A549 (cell line): ENCODE measurements at regions not wholly inside any gene's neighbourhood (a gene's known extent, or its start where the extent isn't known, plus 50 kb on each side); places are given as distances from the start of the nearest gene placed in this dataset.

Source experiments
- ATAC-seq, 2 experiments: fragments of 200-7000 bp in 1 of 2; fragments of >200 bp in 1 of 2; cut with Nextera tagmentation in 1 of 2; cut with Tn5 transposase in 1 of 2; 3 replicates each; pipeline versions ENCODE4 v1.8.0 to v1.9.1; 2018 to 2020; ENCODE audit warnings: mild to moderate bottlenecking in 1 of 2, moderate library complexity in 1 of 2
- CTCF ChIA-PET: fragments of 300-600 bp; sonication (Branson Sonifier 250); formaldehyde crosslinking; extraction: SDS; loops from one replicate; lab custom pipeline; 2021; ENCODE audit warnings: antibody characterized with exemption, inconsistent platforms; lab: Yijun Ruan, JAX
- POLR2A ChIA-PET: fragments of 350-600 bp; formaldehyde crosslinking; extraction: SDS; loops from one replicate; lab custom pipeline; 2021; ENCODE audit warnings: antibody characterized with exemption, inconsistent platforms; lab: Yijun Ruan, JAX
- DNase-seq, 2 experiments: peaks; one replicate each; pipeline versions ENCODE4 v3.0.0 to v3.0.0-alpha.2; 2011 to 2016; ENCODE audit warnings: low read depth in 1 of 2, low spot score in 1 of 2
- FAIRE-seq: peaks from 2 replicates; lab custom pipeline; 2011; peaks lifted over from hg19 to GRCh38; lab: Jason Lieb, UNC
- H3K27ac ChIP-seq, 2 experiments: fragments of >200 bp; sonication (Bioruptor Twin); formaldehyde crosslinking; 3 replicates each; pipeline ENCODE4 v1.5.1; 2016 to 2017
- H3K4me1 ChIP-seq: fragments of >200 bp; sonication (Bioruptor Twin); formaldehyde crosslinking; 3 replicates; pipeline ENCODE4 v1.6.1; 2016
- H3K4me2 ChIP-seq: fragments of >200 bp; sonication (Bioruptor Twin); formaldehyde crosslinking; 3 replicates; pipeline ENCODE4 v1.6.1; 2016
- H3K4me3 ChIP-seq: fragments of >200 bp; sonication (Bioruptor Twin); formaldehyde crosslinking; 3 replicates; pipeline ENCODE4 v1.5.1; 2016
- H3K9me3 ChIP-seq: fragments of >200 bp; sonication (Bioruptor Twin); formaldehyde crosslinking; 3 replicates; pipeline ENCODE4 v1.6.1; 2016
- BHLHE40 ChIP-seq: IDR thresholded peaks from 2 replicates; pipeline ENCODE4 v1.6.1; 2012; ENCODE audit warnings: low read depth, low read length, inconsistent platforms
- CHD2 ChIP-seq: fragments of 150-350 bp; IDR thresholded peaks from 2 replicates; pipeline ENCODE4 v1.6.1; 2014; ENCODE audit warnings: low read length; ENCODE audit not compliant: partially characterized antibody
- EHMT2 ChIP-seq: fragments of 200-600 bp; sonication (generic); IDR thresholded peaks from 2 replicates; pipeline ENCODE4 v1.6.1; 2016; ENCODE audit warnings: antibody characterized with exemption, low read depth, mild to moderate bottlenecking, moderate library complexity
- EP300 ChIP-seq, 2 experiments: fragments of >200 bp; sonication (Bioruptor Twin); formaldehyde crosslinking; IDR thresholded peaks; 2 replicates in 1 of 2; 3 replicates in 1 of 2; pipeline ENCODE4 v1.6.1; 2016 to 2017
- FOSB ChIP-seq: fragments of 250-450 bp; sonication (Bioruptor Pico); IDR thresholded peaks from 2 replicates; pipeline ENCODE4 v1.5.0; 2020; ENCODE audit warnings: mild to moderate bottlenecking, moderate library complexity
- FOXS1 ChIP-seq: fragments of 250-450 bp; sonication (Bioruptor Pico); IDR thresholded peaks from 2 replicates; pipeline ENCODE4 v1.5.0; 2020; ENCODE audit warnings: mild to moderate bottlenecking, moderate library complexity
- HDAC2 ChIP-seq: fragments of 200-600 bp; sonication (generic); IDR thresholded peaks from 2 replicates; pipeline ENCODE4 v1.6.1; 2016
- HEYL ChIP-seq: fragments of 250-450 bp; sonication (Bioruptor Pico); IDR thresholded peaks from 2 replicates; pipeline ENCODE4 v1.8.0; 2021; ENCODE audit warnings: mild to moderate bottlenecking, moderate library complexity
- HOXB5 ChIP-seq: fragments of 250-450 bp; sonication (Bioruptor Pico); IDR thresholded peaks from 2 replicates; pipeline ENCODE4 v1.5.0; 2020; ENCODE audit warnings: mild to moderate bottlenecking, moderate library complexity
- JUNB ChIP-seq: fragments of >200 bp; sonication (Bioruptor Twin); formaldehyde crosslinking; IDR thresholded peaks from 2 replicates; pipeline ENCODE4 v1.6.1; 2016
- KDM1A ChIP-seq: fragments of 200-600 bp; sonication (generic); IDR thresholded peaks from 2 replicates; pipeline ENCODE4 v1.6.1; 2016; ENCODE audit warnings: low read depth, mild to moderate bottlenecking
- KDM5A ChIP-seq: fragments of 200-600 bp; sonication (generic); IDR thresholded peaks from 2 replicates; pipeline ENCODE4 v1.6.1; 2016; ENCODE audit warnings: antibody characterized with exemption, mild to moderate bottlenecking
- RAD21 ChIP-seq, 2 experiments: fragments of >200 bp in 1 of 2; sonication (Bioruptor Twin) in 1 of 2; formaldehyde crosslinking in 1 of 2; IDR thresholded peaks in 1 of 2; conservative IDR thresholded peaks in 1 of 2; 2 replicates in 1 of 2; 3 replicates in 1 of 2; pipeline ENCODE4 v1.6.1; 2012 to 2018; ENCODE audit warnings: inconsistent platforms in 1 of 2
- RARB ChIP-seq: fragments of 250-450 bp; sonication (Bioruptor Pico); IDR thresholded peaks from 2 replicates; pipeline ENCODE4 v1.8.0; 2021; ENCODE audit warnings: mild to moderate bottlenecking, moderate library complexity
- RCOR1 ChIP-seq: fragments of 150-350 bp; IDR thresholded peaks from 2 replicates; pipeline ENCODE4 v1.6.1; 2014; ENCODE audit warnings: antibody characterized with exemption, low read length, low read depth
- RNF2 ChIP-seq: fragments of 200-600 bp; sonication (generic); IDR thresholded peaks from 2 replicates; pipeline ENCODE4 v1.6.1; 2016; ENCODE audit warnings: low read depth, mild to moderate bottlenecking, antibody characterized with exemption, moderate library complexity, borderline replicate concordance
- SMC3 ChIP-seq: fragments of >200 bp; sonication (Bioruptor Twin); formaldehyde crosslinking; IDR thresholded peaks from 3 replicates; pipeline ENCODE4 v1.6.1; 2018; ENCODE audit warnings: inconsistent platforms
- TP53 ChIP-seq: fragments of 250-450 bp; sonication (Bioruptor Pico); IDR thresholded peaks from 2 replicates; pipeline ENCODE4 v1.5.0; 2021; ENCODE audit warnings: mild to moderate bottlenecking, moderate library complexity
- ZNF302 ChIP-seq: fragments of 250-450 bp; sonication (Bioruptor Pico); IDR thresholded peaks from 2 replicates; pipeline ENCODE4 v1.9.0; 2021; ENCODE audit warnings: inconsistent platforms, mild to moderate bottlenecking, moderate library complexity
- ZSCAN20 ChIP-seq: fragments of 250-450 bp; sonication (Bioruptor Pico); IDR thresholded peaks from 2 replicates; pipeline ENCODE4 v1.8.0; 2022; ENCODE audit warnings: mild to moderate bottlenecking, moderate library complexity
- WGBS: methylation state at CpG from one replicate; pipeline ENCODE4 v1.1.6; 2017; ENCODE audit errors: missing lambda C conversion rate; 5-methylcytosine and 5-hydroxymethylcytosine counted together
- TF ChIP-seq, protein P1 (sequence below): fragments of 450-650 bp; IDR thresholded peaks from 2 replicates; pipeline ENCODE4 v1.6.1; 2014; ENCODE audit warnings: antibody characterized with exemption
- TF ChIP-seq, protein P2 (sequence below): fragments of >200 bp; sonication (Bioruptor Twin); formaldehyde crosslinking; IDR thresholded peaks from 2 replicates; pipeline ENCODE4 v1.6.1; 2016
- TF ChIP-seq, protein P3 (sequence below): IDR thresholded peaks from 2 replicates; pipeline ENCODE4 v1.6.1; 2012
- TF ChIP-seq, protein P4 (sequence below): fragments of 250-450 bp; sonication (Bioruptor Pico); IDR thresholded peaks from 2 replicates; pipeline ENCODE4 v1.5.0; 2021; ENCODE audit warnings: mild to moderate bottlenecking, moderate library complexity, borderline replicate concordance

DNA sequence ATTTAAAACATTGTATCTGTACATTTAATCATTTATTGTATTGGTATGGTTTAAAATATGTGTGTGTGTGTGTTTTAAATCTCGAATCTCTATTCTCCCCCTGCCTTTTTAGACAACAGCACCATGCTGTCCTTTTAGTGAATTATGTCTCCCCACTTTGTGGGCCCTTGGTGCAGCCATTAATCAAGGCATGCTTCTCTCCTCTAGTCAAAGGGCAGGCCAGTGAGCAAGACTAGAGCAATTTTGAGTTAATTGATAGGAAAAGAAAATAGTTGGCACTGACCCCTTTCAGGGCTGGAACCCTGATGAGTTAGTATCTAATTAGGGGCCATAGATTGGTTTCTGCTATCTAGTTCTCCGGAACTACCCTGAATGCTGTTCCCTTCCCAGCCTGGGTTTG lies 111.0 kb downstream of the MAIP1 start:
- WGBS, result 46% methylated on average over 2 of the region's 2 CpGs
- Histone ChIP-seq H3K9me3 (no peaks in the 10 kb centered on the region), H3K4me1 (no peaks in the 10 kb centered on the region), H3K27ac (no peak overlapping the region), H3K4me2 (no peak overlapping the region), H3K4me3 (no peak overlapping the region)
- no peak for TF ChIP-seq FOXS1 (CRISPR knock-in tag)
- no peak for TF ChIP-seq CHD2
- TF ChIP-seq, protein P1, sequence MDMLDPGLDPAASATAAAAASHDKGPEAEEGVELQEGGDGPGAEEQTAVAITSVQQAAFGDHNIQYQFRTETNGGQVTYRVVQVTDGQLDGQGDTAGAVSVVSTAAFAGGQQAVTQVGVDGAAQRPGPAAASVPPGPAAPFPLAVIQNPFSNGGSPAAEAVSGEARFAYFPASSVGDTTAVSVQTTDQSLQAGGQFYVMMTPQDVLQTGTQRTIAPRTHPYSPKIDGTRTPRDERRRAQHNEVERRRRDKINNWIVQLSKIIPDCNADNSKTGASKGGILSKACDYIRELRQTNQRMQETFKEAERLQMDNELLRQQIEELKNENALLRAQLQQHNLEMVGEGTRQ, result no peak
- TF ChIP-seq RAD21 (conservative IDR thresholded peaks at IDR 0.05 in 1 of 2, IDR thresholded peaks at IDR 0.05 in 1 of 2), result no peak
- TF ChIP-seq HEYL (CRISPR knock-in tag), result no peak
- TF ChIP-seq, protein P2, sequence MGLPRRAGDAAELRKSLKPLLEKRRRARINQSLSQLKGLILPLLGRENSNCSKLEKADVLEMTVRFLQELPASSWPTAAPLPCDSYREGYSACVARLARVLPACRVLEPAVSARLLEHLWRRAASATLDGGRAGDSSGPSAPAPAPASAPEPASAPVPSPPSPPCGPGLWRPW, result no peak
- no peak for TF ChIP-seq SMC3
- TF ChIP-seq, protein P3, sequence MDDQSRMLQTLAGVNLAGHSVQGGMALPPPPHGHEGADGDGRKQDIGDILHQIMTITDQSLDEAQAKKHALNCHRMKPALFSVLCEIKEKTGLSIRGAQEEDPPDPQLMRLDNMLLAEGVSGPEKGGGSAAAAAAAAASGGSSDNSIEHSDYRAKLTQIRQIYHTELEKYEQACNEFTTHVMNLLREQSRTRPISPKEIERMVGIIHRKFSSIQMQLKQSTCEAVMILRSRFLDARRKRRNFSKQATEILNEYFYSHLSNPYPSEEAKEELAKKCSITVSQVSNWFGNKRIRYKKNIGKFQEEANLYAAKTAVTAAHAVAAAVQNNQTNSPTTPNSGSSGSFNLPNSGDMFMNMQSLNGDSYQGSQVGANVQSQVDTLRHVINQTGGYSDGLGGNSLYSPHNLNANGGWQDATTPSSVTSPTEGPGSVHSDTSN, result no peak
- no peak for TF ChIP-seq ZNF302
- TF ChIP-seq HOXB5 (CRISPR knock-in tag), result no peak
- no peak for TF ChIP-seq KDM1A
- no peak for TF ChIP-seq RCOR1
- TF ChIP-seq RARB (CRISPR knock-in tag), result no peak
- ChIA-PET POLR2A (no interaction called here), CTCF (no interaction called here)
- ATAC-seq, result no peak
- no peak for DNase-seq
- no peak for FAIRE-seq

DNA sequence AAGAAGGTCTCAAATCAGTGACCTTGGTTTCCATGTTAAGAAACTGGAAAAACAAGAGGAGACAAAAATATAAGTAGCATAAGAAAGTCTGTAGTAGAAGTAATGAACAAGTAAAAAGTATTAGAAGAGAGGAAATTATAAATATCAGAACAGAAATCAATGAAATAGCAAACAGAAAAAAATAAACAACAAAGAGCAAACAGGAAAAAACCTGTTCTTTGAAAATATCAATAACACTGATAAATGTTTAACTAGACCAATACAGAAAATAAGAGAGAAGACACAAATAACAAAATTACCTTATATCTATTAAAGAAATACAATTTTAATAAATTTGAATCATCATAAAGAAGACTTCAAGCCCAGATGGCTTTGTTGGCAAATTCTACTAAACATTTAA lies 113.3 kb downstream of the MAIP1 start:
- H3K9me3 ChIP-seq, result no peaks in the 10 kb centered on the region
- no peak for ATAC-seq
- H3K4me2 ChIP-seq, result no peak overlapping the region
- no peak overlapping the region for H3K27ac ChIP-seq
- no peaks in the 10 kb centered on the region for H3K4me1 ChIP-seq
- ChIA-PET CTCF (no interaction called here), POLR2A (no interaction called here)
- TF ChIP-seq EP300 (IDR thresholded peaks at IDR 0.05), result no peak
- TF ChIP-seq TP53, result no peak
- TF ChIP-seq BHLHE40, result no peak
- no peak for TF ChIP-seq FOSB
- no peak for TF ChIP-seq ZSCAN20 (CRISPR knock-in tag)
- TF ChIP-seq EHMT2, result no peak
- no peak for TF ChIP-seq HDAC2
- TF ChIP-seq KDM5A, result no peak
- TF ChIP-seq RAD21 (conservative IDR thresholded peaks at IDR 0.05 in 1 of 2, IDR thresholded peaks at IDR 0.05 in 1 of 2), result no peak
- TF ChIP-seq, protein P1, result no peak
- TF ChIP-seq RNF2, result no peak
- TF ChIP-seq, protein P4, sequence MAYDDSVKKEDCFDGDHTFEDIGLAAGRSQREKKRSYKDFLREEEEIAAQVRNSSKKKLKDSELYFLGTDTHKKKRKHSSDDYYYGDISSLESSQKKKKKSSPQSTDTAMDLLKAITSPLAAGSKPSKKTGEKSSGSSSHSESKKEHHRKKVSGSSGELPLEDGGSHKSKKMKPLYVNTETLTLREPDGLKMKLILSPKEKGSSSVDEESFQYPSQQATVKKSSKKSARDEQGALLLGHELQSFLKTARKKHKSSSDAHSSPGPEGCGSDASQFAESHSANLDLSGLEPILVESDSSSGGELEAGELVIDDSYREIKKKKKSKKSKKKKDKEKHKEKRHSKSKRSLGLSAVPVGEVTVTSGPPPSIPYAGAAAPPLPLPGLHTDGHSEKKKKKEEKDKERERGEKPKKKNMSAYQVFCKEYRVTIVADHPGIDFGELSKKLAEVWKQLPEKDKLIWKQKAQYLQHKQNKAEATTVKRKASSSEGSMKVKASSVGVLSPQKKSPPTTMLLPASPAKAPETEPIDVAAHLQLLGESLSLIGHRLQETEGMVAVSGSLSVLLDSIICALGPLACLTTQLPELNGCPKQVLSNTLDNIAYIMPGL (CRISPR knock-in tag), result no peak
- TF ChIP-seq RCOR1, result no peak
- no peak for TF ChIP-seq HEYL (CRISPR knock-in tag)
- TF ChIP-seq JUNB, result no peak
- no peak overlapping the region for H3K4me3 ChIP-seq
- FAIRE-seq, result no peak
- no peak for DNase-seq
